Transverse colon (tissue), 4 donors: ENCODE measurements at regions not wholly inside any gene's neighbourhood (a gene's known extent, or its start where the extent isn't known, plus 50 kb on each side); places are given as distances from the start of the nearest gene placed in this dataset.

ENCODE experiments used
- DNase-seq: peaks from one replicate; pipeline ENCODE4 v3.0.0-alpha.2; 2019
- H3K27ac ChIP-seq, 4 donors: fragments of 200-600 bp; sonication (generic); 2 replicates each; pipeline ENCODE4 v1.5.1; 2016 to 2018; ENCODE audit warnings: inconsistent platforms in 4 of 4
- H3K27me3 ChIP-seq: fragments of 200-600 bp; sonication (generic); 2 replicates; pipeline ENCODE4 v1.5.1; 2017; ENCODE audit warnings: inconsistent platforms
- H3K36me3 ChIP-seq, 4 donors: fragments of 200-600 bp; sonication (generic); 2 replicates each; pipeline ENCODE4 v1.5.1; 2017 to 2019; ENCODE audit warnings: inconsistent platforms in 4 of 4
- H3K4me1 ChIP-seq, 4 donors: fragments of 200-600 bp; sonication (generic); 2 replicates each; pipeline ENCODE4 v1.5.1; 2017 to 2020; ENCODE audit warnings: inconsistent platforms in 4 of 4
- H3K4me3 ChIP-seq, 4 donors: fragments of 200-600 bp; sonication (generic); 1 replicate in 1 of 4; 2 replicates in 3 of 4; pipeline versions ENCODE4 v1.5.1 to v1.6.1; 2017 to 2019; ENCODE audit warnings: inconsistent platforms in 4 of 4
- H3K9me3 ChIP-seq, 2 donors: fragments of 200-600 bp; sonication (generic); 2 replicates each; pipeline ENCODE4 v1.5.1; 2017 to 2019; ENCODE audit warnings: inconsistent platforms in 2 of 2
- EP300 ChIP-seq: sonication (generic); formaldehyde crosslinking; IDR thresholded peaks from one replicate; pipeline ENCODE4 v1.6.1; 2017; ENCODE audit warnings: antibody characterized with exemption, low read depth
- POLR2A ChIP-seq: fragments of 450-650 bp; IDR thresholded peaks from one replicate; pipeline ENCODE4 v1.6.1; 2016; ENCODE audit warnings: antibody characterized with exemption, mild to moderate bottlenecking, moderate library complexity
- POLR2AphosphoS5 ChIP-seq, 3 donors: sonication (generic); formaldehyde crosslinking; IDR thresholded peaks; one replicate each; pipeline ENCODE4 v1.6.1; 2016; ENCODE audit warnings: antibody characterized with exemption in 3 of 3
- WGBS, 2 donors: methylation state at CpG; one replicate each; pipeline ENCODE4 v1.1.5; 2018; ENCODE audit warnings: low coverage in 1 of 2; 5-methylcytosine and 5-hydroxymethylcytosine counted together
- in situ Hi-C, 4 donors: fragments of 200-750 bp; cut with MboI; loops; one replicate each; pipeline versions ENCODE4 v1.15.0 to v1.15.1; 2017; ENCODE audit warnings: low sequenced_read_pairs in 3 of 4, low pct_ligation_motif_present in 1 of 4, low pct_unique_long_range_greater_than_20kb in 1 of 4
- intact Hi-C: fragments of 100-400 bp; cut with DNase I; formaldehyde crosslinking; loops from one replicate; pipeline ENCODE4 v1.15.1; 2023; ENCODE audit warnings: low total_unique reads
- TF ChIP-seq, protein P1 (sequence below), 5 experiments: fragments of 200-600 bp in 3 of 5; fragments of 450-650 bp in 2 of 5; sonication (generic) in 3 of 5; IDR thresholded peaks; 1 replicate in 2 of 5; 2 replicates in 3 of 5; pipeline ENCODE4 v1.5.1; 2016 to 2017; ENCODE audit warnings: antibody characterized with exemption in 5 of 5, inconsistent platforms in 3 of 5, mild to moderate bottlenecking in 2 of 5, moderate library complexity in 1 of 5

DNA sequence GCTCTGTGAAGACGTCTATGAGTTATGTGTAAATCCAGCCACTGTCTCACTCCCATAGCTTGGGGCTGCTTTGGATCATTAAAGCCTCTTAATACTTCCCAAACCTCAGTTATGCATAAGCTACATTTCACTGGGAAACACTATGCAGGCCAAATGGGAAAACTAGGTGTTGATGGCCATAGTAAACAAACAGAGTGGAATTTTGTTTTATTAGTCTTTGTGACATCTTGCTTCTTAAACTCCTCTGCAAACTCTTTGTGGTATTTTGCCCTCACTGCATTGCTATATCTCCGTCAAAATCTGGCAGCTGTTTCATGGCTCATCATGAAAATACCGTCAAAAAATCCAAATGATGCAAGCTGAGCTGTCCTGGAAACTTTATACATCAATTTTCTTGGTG lies 167.2 kb upstream of the HMHB1 start:
- no peaks in the 10 kb centered on the region for H3K36me3 ChIP-seq
- in situ Hi-C loops, result no loop called here
- no peaks in the 10 kb centered on the region for H3K4me1 ChIP-seq
- DNase-seq, result no peak
- H3K4me3 ChIP-seq, result no peak overlapping the region
- 61 to 78% methylated on average over 2 to 3 of the region's 3 CpGs for WGBS, 2 donors
- TF ChIP-seq POLR2A (no peak), EP300 (no peak), POLR2AphosphoS5 (IDR thresholded peaks at IDR 0.05) (no peak)
- TF ChIP-seq, protein P1, sequence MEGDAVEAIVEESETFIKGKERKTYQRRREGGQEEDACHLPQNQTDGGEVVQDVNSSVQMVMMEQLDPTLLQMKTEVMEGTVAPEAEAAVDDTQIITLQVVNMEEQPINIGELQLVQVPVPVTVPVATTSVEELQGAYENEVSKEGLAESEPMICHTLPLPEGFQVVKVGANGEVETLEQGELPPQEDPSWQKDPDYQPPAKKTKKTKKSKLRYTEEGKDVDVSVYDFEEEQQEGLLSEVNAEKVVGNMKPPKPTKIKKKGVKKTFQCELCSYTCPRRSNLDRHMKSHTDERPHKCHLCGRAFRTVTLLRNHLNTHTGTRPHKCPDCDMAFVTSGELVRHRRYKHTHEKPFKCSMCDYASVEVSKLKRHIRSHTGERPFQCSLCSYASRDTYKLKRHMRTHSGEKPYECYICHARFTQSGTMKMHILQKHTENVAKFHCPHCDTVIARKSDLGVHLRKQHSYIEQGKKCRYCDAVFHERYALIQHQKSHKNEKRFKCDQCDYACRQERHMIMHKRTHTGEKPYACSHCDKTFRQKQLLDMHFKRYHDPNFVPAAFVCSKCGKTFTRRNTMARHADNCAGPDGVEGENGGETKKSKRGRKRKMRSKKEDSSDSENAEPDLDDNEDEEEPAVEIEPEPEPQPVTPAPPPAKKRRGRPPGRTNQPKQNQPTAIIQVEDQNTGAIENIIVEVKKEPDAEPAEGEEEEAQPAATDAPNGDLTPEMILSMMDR (IDR thresholded peaks at IDR 0.05), result no peak
- no peaks in the 10 kb centered on the region for H3K27me3 ChIP-seq
- H3K27ac ChIP-seq, result no peak overlapping the region
- intact Hi-C loops, result no loop called here
- H3K9me3 ChIP-seq, result no peaks in the 10 kb centered on the region

DNA sequence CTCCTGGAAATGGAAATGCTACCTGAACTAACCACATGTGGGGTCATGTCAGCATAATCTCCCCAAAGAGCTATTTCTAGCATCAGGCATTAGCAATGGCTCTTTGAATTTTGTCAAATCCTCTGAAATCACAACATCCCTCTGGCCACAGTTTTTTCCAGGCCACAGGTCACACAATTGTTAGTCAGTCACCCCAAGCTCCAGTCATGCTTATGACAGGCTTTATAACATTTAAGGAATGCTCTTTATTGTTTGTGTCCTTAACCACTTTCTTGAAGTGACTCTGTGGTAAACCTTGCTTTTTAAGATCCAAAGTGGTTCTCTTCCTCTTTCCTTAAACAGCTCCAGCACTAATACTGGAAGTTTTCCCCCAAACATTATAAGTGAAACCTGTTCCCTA lies 169.2 kb upstream of the HMHB1 start:
- H3K9me3 ChIP-seq, result no peaks in the 10 kb centered on the region
- no peak overlapping the region for H3K4me3 ChIP-seq
- H3K27ac ChIP-seq, result no peak overlapping the region
- in situ Hi-C loops, result no loop called here
- H3K36me3 ChIP-seq, result no peaks in the 10 kb centered on the region
- DNase-seq, result no peak
- intact Hi-C loops, result no loop called here
- TF ChIP-seq EP300 (no peak), POLR2AphosphoS5 (IDR thresholded peaks at IDR 0.05) (no peak), POLR2A (no peak)
- TF ChIP-seq, protein P1 (IDR thresholded peaks at IDR 0.05), result no peak
- H3K27me3 ChIP-seq, result no peaks in the 10 kb centered on the region
- no peaks in the 10 kb centered on the region for H3K4me1 ChIP-seq

DNA sequence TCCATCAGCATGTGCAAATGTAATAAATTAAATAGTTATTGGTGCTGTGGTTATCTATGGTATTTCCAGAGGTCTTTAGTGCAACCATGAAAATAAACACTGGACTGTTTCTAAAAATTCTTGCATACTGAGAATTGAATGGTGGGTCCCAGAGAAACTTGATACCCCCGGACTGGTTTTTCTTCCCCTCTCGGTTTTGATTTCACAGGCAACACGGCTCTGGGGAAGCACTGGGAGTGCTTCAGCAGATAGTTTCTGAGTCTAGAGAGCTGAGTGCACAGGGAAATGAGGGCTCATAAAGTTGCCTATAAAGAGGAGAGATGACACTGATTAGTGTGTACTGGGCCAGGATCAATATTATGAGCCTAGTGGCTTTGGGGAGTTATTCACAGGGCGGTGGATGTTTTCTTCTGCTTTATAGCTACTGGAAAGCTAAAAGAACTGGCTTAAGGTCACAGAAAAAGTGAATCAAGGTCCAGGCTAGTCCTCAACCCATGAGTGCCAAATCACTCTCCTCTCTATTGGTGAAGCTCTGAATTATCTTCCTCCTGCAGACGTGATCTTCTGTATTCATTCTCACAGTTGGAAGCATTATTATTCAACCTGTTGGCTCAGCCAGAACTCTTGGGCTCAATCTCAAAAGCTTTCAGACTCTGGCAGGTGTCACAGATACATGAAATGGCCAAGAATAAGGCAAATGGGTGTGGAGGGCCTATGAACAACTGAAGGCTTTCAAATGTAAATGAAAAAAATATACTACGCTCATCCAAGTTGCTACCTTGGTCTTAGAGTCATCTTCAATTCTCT lies 170.2 kb upstream of the HMHB1 start:
- no peaks in the 10 kb centered on the region for H3K36me3 ChIP-seq
- intact Hi-C loops, result no loop called here
- no peak for DNase-seq
- H3K4me3 ChIP-seq, result no peak overlapping the region
- H3K4me1 ChIP-seq, result peaks cover 0 to 4% (median 2%) of the 10 kb centered on the region in 4 donors
- in situ Hi-C loops, result no loop called here
- no peak overlapping the region for H3K27ac ChIP-seq
- no peaks in the 10 kb centered on the region for H3K9me3 ChIP-seq
- no peak for TF ChIP-seq POLR2AphosphoS5 (IDR thresholded peaks at IDR 0.05)
- TF ChIP-seq EP300, result no peak
- TF ChIP-seq POLR2A, result no peak
- TF ChIP-seq, protein P1 (IDR thresholded peaks at IDR 0.05), result no peak
- WGBS, 2 donors, result 67 to 76% methylated on average over 2 to 6 of the region's 6 CpGs
- no peaks in the 10 kb centered on the region for H3K27me3 ChIP-seq

DNA sequence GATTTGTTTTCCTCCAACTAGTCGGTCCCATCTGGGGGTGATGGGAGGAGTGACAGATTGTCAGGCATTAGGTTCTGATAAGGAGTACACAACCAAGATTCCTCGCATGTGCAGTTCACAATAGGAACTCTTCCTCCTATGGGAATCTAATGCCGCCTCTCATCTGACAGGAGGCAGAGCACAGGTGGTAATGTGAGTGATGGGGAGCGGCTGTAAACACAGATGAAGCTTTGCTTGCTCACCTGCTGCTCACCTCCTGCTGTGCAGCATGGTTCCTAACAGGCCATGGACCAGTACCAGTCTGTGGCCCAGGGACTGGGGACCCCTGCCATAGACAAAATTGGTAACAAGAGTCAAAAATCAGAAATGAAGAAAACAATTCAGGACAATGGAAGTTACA lies 173.3 kb upstream of the HMHB1 start:
- 90 to 93% methylated on average over 2 to 4 of the region's 4 CpGs for WGBS, 2 donors
- no peaks in the 10 kb centered on the region for H3K9me3 ChIP-seq
- H3K27me3 ChIP-seq, result no peaks in the 10 kb centered on the region
- H3K4me1 ChIP-seq, result peaks cover 0 to 7% (median 2%) of the 10 kb centered on the region in 4 donors
- no peak overlapping the region for H3K27ac ChIP-seq
- TF ChIP-seq, protein P1 (IDR thresholded peaks at IDR 0.05), result no peak
- intact Hi-C loops (no loop called here), in situ Hi-C loops (no loop called here)
- no peaks in the 10 kb centered on the region for H3K36me3 ChIP-seq
- no peak for DNase-seq
- H3K4me3 ChIP-seq, result no peak overlapping the region
